Calu3 (cell line): ENCODE measurements at regions not wholly inside any gene's neighbourhood (a gene's known extent, or its start where the extent isn't known, plus 50 kb on each side); places are given as distances from the start of the nearest gene placed in this dataset.

Experiments used
- BruUV-seq: library from RNA; stranded (reverse); fragments of 400-500 nt; replicated peaks from 2 replicates; lab custom pipeline; 2021; lab: Mats Ljungman, UMichigan
- CTCF ChIA-PET: fragments of 300-600 bp; sonication (Branson Sonifier 250); formaldehyde crosslinking; loops from one replicate; lab custom pipeline; 2022; ENCODE audit warnings: antibody characterized with exemption; lab: Charles Lee
- DNase-seq: peaks from one replicate; pipeline ENCODE4 v3.0.0; 2022
- H3K27ac Mint-ChIP-seq: one replicate; pipeline ENCODE4 v1.8.0; 2022; ENCODE audit warnings: mixed read lengths; ENCODE audit not compliant: unreplicated experiment
- H3K27me3 Mint-ChIP-seq: one replicate; pipeline ENCODE4 v1.8.0; 2022; ENCODE audit warnings: mixed read lengths; ENCODE audit not compliant: unreplicated experiment
- H3K36me3 Mint-ChIP-seq: one replicate; pipeline ENCODE4 v1.8.0; 2022; ENCODE audit warnings: mild to moderate bottlenecking, moderate library complexity, mixed read lengths; ENCODE audit not compliant: insufficient read depth, unreplicated experiment
- H3K4me1 Mint-ChIP-seq: one replicate; pipeline ENCODE4 v1.8.0; 2022; ENCODE audit warnings: mild to moderate bottlenecking, low read depth, mixed read lengths; ENCODE audit not compliant: unreplicated experiment
- H3K4me3 Mint-ChIP-seq: one replicate; pipeline ENCODE4 v1.8.0; 2022; ENCODE audit warnings: mild to moderate bottlenecking, low read depth, moderate library complexity, mixed read lengths; ENCODE audit not compliant: unreplicated experiment
- H3K9me3 Mint-ChIP-seq: one replicate; pipeline ENCODE4 v1.8.0; 2022; ENCODE audit warnings: low read depth, mixed read lengths; ENCODE audit not compliant: unreplicated experiment
- CTCF ChIP-seq: fragments of 200-600 bp; IDR thresholded peaks from one replicate; pipeline ENCODE4 v1.8.0; 2022; ENCODE audit warnings: antibody characterized with exemption; ENCODE audit not compliant: unreplicated experiment
- intact Hi-C: fragments of 100-400 bp; cut with micrococcal nuclease; formaldehyde crosslinking; loops from one replicate; pipeline ENCODE4 v1.10.0; 2022; ENCODE audit not compliant: unreplicated experiment

GRCh38 chr5:73284220-73284795 is 111.3 kb downstream of the TMEM174 start:
- no peak for TF ChIP-seq CTCF
- H3K27ac Mint-ChIP-seq = no peak overlapping the region
- H3K9me3 Mint-ChIP-seq = peaks cover 2% of the 10 kb centered on the region
- intact Hi-C loops = no loop called here
- CTCF ChIA-PET = interaction anchor here (1.2 kb wide), 1 partner anchor 68 kb away, joined by 4 read pairs; no protein-coding TSS in a partner anchor
- peaks cover 36% of the 10 kb centered on the region for H3K4me1 Mint-ChIP-seq
- H3K36me3 Mint-ChIP-seq = peaks cover 13% of the 10 kb centered on the region
- no peak overlapping the region for H3K4me3 Mint-ChIP-seq
- H3K27me3 Mint-ChIP-seq = peaks cover 28% of the 10 kb centered on the region
- no peak for DNase-seq
- BruUV-seq = no TSS peak

- Mint-ChIP-seq H3K4me3 (no peak overlapping the region), H3K4me1 (peaks cover 44% of the 10 kb centered on the region), H3K36me3 (peaks cover 13% of the 10 kb centered on the region), H3K9me3 (peaks cover 2% of the 10 kb centered on the region), H3K27ac (no peak overlapping the region), H3K27me3 (peaks cover 33% of the 10 kb centered on the region)
- DNase-seq = no peak
- no peak for TF ChIP-seq CTCF
- intact Hi-C loops = no loop called here
- CTCF ChIA-PET = interaction anchor here (0.7 kb wide), 2 partner anchors 16 to 168 kb away, joined by 3 read pairs; no protein-coding TSS in a partner anchor
- BruUV-seq = no TSS peak
These were observed 109.9 kb downstream of the TMEM174 start for GRCh38 chr5:73282923-73283322.

- no TSS peak for BruUV-seq
- no peak for TF ChIP-seq CTCF
- DNase-seq = no peak
- intact Hi-C loops = no loop called here
- H3K36me3 Mint-ChIP-seq = peaks cover 13% of the 10 kb centered on the region
- peaks cover under 1% of the 10 kb centered on the region for H3K9me3 Mint-ChIP-seq
- peaks cover 44% of the 10 kb centered on the region for H3K4me1 Mint-ChIP-seq
- peaks cover 38% of the 10 kb centered on the region for H3K27me3 Mint-ChIP-seq
- H3K27ac Mint-ChIP-seq = no peak overlapping the region
- CTCF ChIA-PET = interaction anchor here (0.7 kb wide), 2 partner anchors 16 to 169 kb away, joined by 3 read pairs; no protein-coding TSS in a partner anchor
- no peak overlapping the region for H3K4me3 Mint-ChIP-seq
These were observed 109.4 kb downstream of the TMEM174 start for GRCh38 chr5:73282383-73282782.

- H3K27me3 Mint-ChIP-seq = peaks cover 51% of the 10 kb centered on the region
- intact Hi-C loops = no loop called here
- no peak for TF ChIP-seq CTCF
- H3K4me3 Mint-ChIP-seq = peak overlapping the region; percentile 64
- CTCF ChIA-PET = interaction anchor here (0.5 to 1.3 kb wide), 6 partner anchors 18 to 79 kb away, joined by 3 to 6 read pairs (median 4); no protein-coding TSS in a partner anchor
- peak; percentile 77 for DNase-seq
- peak overlapping the region; percentile 76 for H3K27ac Mint-ChIP-seq
- H3K9me3 Mint-ChIP-seq = no peaks in the 10 kb centered on the region
- BruUV-seq = no TSS peak
- peaks cover 13% of the 10 kb centered on the region for H3K36me3 Mint-ChIP-seq
- H3K4me1 Mint-ChIP-seq = peaks cover 52% of the 10 kb centered on the region
These were observed 108.1 kb downstream of the TMEM174 start for GRCh38 chr5:73280821-73281746.
